ENCODE measurements at regions not wholly inside any gene's neighbourhood (a gene's known extent, or its start where the extent isn't known, plus 50 kb on each side); places are given as distances from the start of the nearest gene placed in this dataset.
A peak's percentile ranks its signal among the peaks of the same experiment; 100 is the strongest.

DNA sequence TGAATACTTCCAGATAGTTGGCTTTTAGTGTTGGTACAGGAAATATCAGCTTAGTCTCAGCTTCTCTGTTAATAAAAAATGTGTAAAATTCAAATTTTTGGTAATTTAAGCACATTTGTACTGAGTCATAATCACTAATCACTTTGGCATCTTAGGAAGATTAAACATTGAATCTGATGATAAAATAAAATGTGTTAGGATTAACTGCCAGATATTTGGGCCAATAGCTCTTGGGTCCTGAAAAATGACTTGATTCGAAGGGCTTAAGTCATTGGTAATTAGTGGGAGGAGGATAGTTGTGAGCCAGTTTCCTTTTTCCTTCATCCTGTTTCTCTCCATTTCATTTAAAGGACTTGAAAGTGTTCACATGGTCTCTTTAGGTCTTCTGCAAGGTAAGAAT, 426.1 kb downstream of the RFPL4B start:
- Histone ChIP-seq H3K27me3 (ENCODE audit: low read depth) (no peaks in the 10 kb centered on the region), H3K36me3 (no peaks in the 10 kb centered on the region), H3K4me1 (no peaks in the 10 kb centered on the region), H3K9me3 (replicated peaks) (peaks cover 6% of the 10 kb centered on the region), H3K27ac (replicated peaks) (no peak overlapping the region), H3K4me3 (no peak overlapping the region)
- no peak for DNase-seq
- no peak for TF ChIP-seq CTCF (IDR thresholded peaks at IDR 0.05; ENCODE audit: borderline replicate concordance)
- intact Hi-C loops (cut with micrococcal nuclease), result no loop called here

DNA sequence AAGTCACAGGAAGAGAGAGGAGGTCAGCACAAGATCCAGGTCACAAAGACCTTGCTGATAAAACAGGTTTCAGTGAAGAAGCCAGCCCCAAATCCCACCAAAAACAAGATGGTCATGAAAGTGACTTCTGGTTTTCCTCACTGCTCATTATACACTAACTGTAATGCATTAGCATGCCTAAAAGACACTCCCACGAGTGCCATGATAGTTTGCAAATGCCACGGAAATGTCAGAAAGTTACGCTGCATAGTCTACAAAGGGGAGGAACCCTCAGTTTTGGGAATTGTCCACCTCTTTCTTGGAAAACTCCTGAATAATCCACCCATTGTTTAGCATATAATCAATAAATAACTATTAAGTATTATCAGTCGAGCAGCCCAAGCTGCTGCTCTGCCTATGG, 427.2 kb downstream of the RFPL4B start:
- Histone ChIP-seq H3K4me3 (no peak overlapping the region), H3K4me1 (no peaks in the 10 kb centered on the region), H3K36me3 (no peaks in the 10 kb centered on the region), H3K27ac (replicated peaks) (no peak overlapping the region), H3K27me3 (ENCODE audit: low read depth) (no peaks in the 10 kb centered on the region), H3K9me3 (replicated peaks) (no peaks in the 10 kb centered on the region)
- no peak for DNase-seq
- TF ChIP-seq CTCF (IDR thresholded peaks at IDR 0.05; ENCODE audit: borderline replicate concordance), result no peak
- intact Hi-C loops (cut with micrococcal nuclease), result no loop called here

DNA sequence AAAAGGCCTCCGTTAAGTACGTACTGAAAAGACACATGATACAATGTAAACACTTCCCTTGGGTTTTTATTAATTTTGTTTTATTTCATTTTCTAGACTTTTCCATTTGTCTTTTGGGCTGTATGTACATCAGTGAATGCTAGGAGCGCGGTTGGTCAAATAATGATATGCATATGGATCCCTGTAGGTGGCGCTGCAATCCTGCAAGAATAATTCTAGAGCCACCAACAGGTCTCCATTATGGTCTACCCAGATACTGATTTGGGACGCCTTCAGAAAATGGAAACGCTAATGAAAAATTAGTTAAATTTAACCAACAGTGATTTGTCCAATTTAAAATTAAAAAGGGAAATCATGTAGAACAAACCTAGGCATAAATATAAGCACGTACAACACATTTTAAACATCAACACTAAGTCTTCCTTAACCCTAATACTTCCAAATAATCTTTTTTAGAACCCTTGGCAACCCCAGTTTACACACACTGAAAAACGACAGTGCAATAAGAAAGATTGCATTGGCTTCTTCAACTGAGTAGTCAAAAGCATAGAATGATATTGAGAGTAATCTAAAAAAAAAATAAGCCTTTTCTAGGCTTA, 433.5 kb downstream of the RFPL4B start:
- Histone ChIP-seq H3K27ac (replicated peaks) (no peak overlapping the region), H3K9me3 (replicated peaks) (no peaks in the 10 kb centered on the region), H3K4me1 (no peaks in the 10 kb centered on the region), H3K36me3 (no peaks in the 10 kb centered on the region), H3K4me3 (no peak overlapping the region), H3K27me3 (ENCODE audit: low read depth) (no peaks in the 10 kb centered on the region)
- DNase-seq, result peak; percentile 29
- intact Hi-C loops (cut with micrococcal nuclease), result loop anchor here (5.0 kb wide), 1 partner anchor 1082 kb away; no protein-coding TSS in a partner anchor
- TF ChIP-seq CTCF (IDR thresholded peaks at IDR 0.05; ENCODE audit: borderline replicate concordance), result peak; percentile 87

GRCh38 chr6:112781241-112781640, 434.1 kb downstream of the RFPL4B start:
- no peaks in the 10 kb centered on the region for H3K27me3 ChIP-seq (ENCODE audit: low read depth)

GRCh38 chr6:112785408-112785807, 438.3 kb downstream of the RFPL4B start:
- Histone ChIP-seq H3K4me3 (no peak overlapping the region), H3K27me3 (ENCODE audit: low read depth) (no peaks in the 10 kb centered on the region), H3K27ac (replicated peaks) (no peak overlapping the region), H3K4me1 (no peaks in the 10 kb centered on the region), H3K36me3 (no peaks in the 10 kb centered on the region), H3K9me3 (replicated peaks) (no peaks in the 10 kb centered on the region)
- DNase-seq, result no peak
- TF ChIP-seq CTCF (IDR thresholded peaks at IDR 0.05; ENCODE audit: borderline replicate concordance), result no peak
- intact Hi-C loops (cut with micrococcal nuclease), result no loop called here

More at GRCh38 chr6:112781241-112781640, 434.1 kb downstream of the RFPL4B start:
- no peak for DNase-seq
- no peaks in the 10 kb centered on the region for H3K36me3 ChIP-seq
- no peak for TF ChIP-seq CTCF (IDR thresholded peaks at IDR 0.05; ENCODE audit: borderline replicate concordance)
- intact Hi-C loops (cut with micrococcal nuclease), result loop anchor here (5.0 kb wide), 1 partner anchor 1081 kb away; no protein-coding TSS in a partner anchor
- H3K4me3 ChIP-seq, result no peak overlapping the region
- no peaks in the 10 kb centered on the region for H3K4me1 ChIP-seq
- H3K27ac ChIP-seq (replicated peaks), result no peak overlapping the region
- no peaks in the 10 kb centered on the region for H3K9me3 ChIP-seq (replicated peaks)

Measured in left ventricle myocardium inferior (tissue), 1 donor.